ENCODE measurements at regions not wholly inside any gene's neighbourhood (a gene's known extent, or its start where the extent isn't known, plus 50 kb on each side); places are given as distances from the start of the nearest gene placed in this dataset.
"Not testable (repeated sequence)": the region's sequence is repeated elsewhere in the genome, so short reads cannot be mapped to it uniquely, and the experiment has no call there.

- Histone ChIP-seq H3K27me3 (no peaks in the 10 kb centered on the region), H3K36me3 (no peaks in the 10 kb centered on the region), H3K4me1 (ENCODE audit: insufficient read depth) (no peaks in the 10 kb centered on the region), H3K9me3 (no peaks in the 10 kb centered on the region), H3K27ac (no peak overlapping the region), H3K4me3 (no peak overlapping the region)
- intact Hi-C loops (cut with DNase I) = loop anchor here in 2 of 4 donors (5.0 to 10.0 kb wide), 3 partner anchors 86 to 254 kb away; no protein-coding TSS in a partner anchor
- WGBS, 3 donors = 83 to 88% (median 84%) methylated on average over 6 of the region's 6 CpGs
- TF ChIP-seq POLR2A (IDR thresholded peaks at IDR 0.05) (no peak), CTCF (IDR thresholded peaks at IDR 0.05) (no peak), EP300 (IDR thresholded peaks at IDR 0.05) (no peak)
- no peak for DNase-seq
Measured at GRCh38 chr10:91000470-91000869, 79.6 kb upstream of the ANKRD1 start.

GRCh38 chr10:91000985-91001384, 80.1 kb upstream of the ANKRD1 start:
- Histone ChIP-seq H3K4me1 (ENCODE audit: insufficient read depth) (no peaks in the 10 kb centered on the region), H3K4me3 (no peak overlapping the region), H3K27me3 (no peaks in the 10 kb centered on the region), H3K9me3 (no peaks in the 10 kb centered on the region), H3K36me3 (no peaks in the 10 kb centered on the region), H3K27ac (no peak overlapping the region)
- intact Hi-C loops (cut with DNase I) = loop anchor here in 2 of 4 donors (5.0 to 10.0 kb wide), 3 partner anchors 86 to 254 kb away; no protein-coding TSS in a partner anchor
- TF ChIP-seq POLR2A (IDR thresholded peaks at IDR 0.05) (no peak), CTCF (IDR thresholded peaks at IDR 0.05) (no peak), EP300 (IDR thresholded peaks at IDR 0.05) (no peak)
- WGBS, 3 donors = 90 to 93% (median 90%) methylated on average over 1 of the region's 1 CpG
- DNase-seq = no peak

GRCh38 chr10:91002656-91003055, 81.8 kb upstream of the ANKRD1 start:
- TF ChIP-seq POLR2A (IDR thresholded peaks at IDR 0.05) (no peak), CTCF (IDR thresholded peaks at IDR 0.05) (no peak), EP300 (IDR thresholded peaks at IDR 0.05) (no peak)
- DNase-seq = no peak

DNA sequence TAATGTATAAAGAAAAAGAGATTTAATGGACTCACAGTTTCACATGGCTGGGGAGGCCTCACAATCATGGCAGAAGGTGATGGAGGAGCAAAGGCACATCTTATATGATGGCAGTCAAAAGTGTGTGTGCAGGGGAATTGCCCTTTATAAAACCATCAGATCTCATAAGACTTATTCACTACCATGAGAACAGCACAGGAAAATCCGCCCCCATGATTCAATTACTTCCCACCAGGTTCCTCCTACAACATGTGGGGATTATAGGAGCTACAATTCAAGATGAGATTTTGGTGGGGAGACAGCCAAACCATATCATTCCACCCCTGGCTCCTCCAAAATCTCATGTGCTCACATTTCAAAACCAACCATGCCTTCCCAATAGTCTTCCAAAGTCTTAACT, 82.5 kb upstream of the ANKRD1 start:
- DNase-seq; H3K9me3 ChIP-seq; H3K27ac ChIP-seq; H3K4me3 ChIP-seq; H3K4me1 ChIP-seq (ENCODE audit: insufficient read depth); H3K36me3 ChIP-seq; H3K27me3 ChIP-seq: not testable (repeated sequence)
- intact Hi-C loops (cut with DNase I) = loop anchor here in 2 of 4 donors (5.0 to 10.0 kb wide), 3 partner anchors 89 to 251 kb away; no protein-coding TSS in a partner anchor
- 92 to 100% (median 93%) methylated on average over 1 of the region's 1 CpG for WGBS, 3 donors

More at GRCh38 chr10:91002656-91003055, 81.8 kb upstream of the ANKRD1 start:
- WGBS, 3 donors = 79 to 86% (median 83%) methylated on average over 3 of the region's 3 CpGs
- Histone ChIP-seq H3K4me3 (no peak overlapping the region), H3K27me3 (no peaks in the 10 kb centered on the region), H3K36me3 (no peaks in the 10 kb centered on the region), H3K4me1 (ENCODE audit: insufficient read depth) (no peaks in the 10 kb centered on the region), H3K27ac (no peak overlapping the region), H3K9me3 (no peaks in the 10 kb centered on the region)
- intact Hi-C loops (cut with DNase I) = loop anchor here in 2 of 4 donors (5.0 to 10.0 kb wide), 3 partner anchors 88 to 252 kb away; no protein-coding TSS in a partner anchor

GRCh38 chr10:91005276-91005675, 84.4 kb upstream of the ANKRD1 start:
- WGBS, 3 donors = 59 to 66% (median 60%) methylated on average over 3 of the region's 3 CpGs
- H3K27ac ChIP-seq; DNase-seq; H3K9me3 ChIP-seq; H3K4me1 ChIP-seq (ENCODE audit: insufficient read depth); H3K36me3 ChIP-seq; H3K27me3 ChIP-seq; H3K4me3 ChIP-seq: not testable (repeated sequence)
- intact Hi-C loops (cut with DNase I) = loop anchor here in 3 of 4 donors (5.0 to 10.0 kb wide), 4 partner anchors 90 to 250 kb away; no protein-coding TSS in a partner anchor

All from ovary (tissue), 7 donors.